B cell (primary cell): ENCODE measurements at regions not wholly inside any gene's neighbourhood (a gene's known extent, or its start where the extent isn't known, plus 50 kb on each side); places are given as distances from the start of the nearest gene placed in this dataset.

ENCODE experiments used
- ATAC-seq: fragments of 200-7000 bp; cut with Tn5 transposase; one replicate; pipeline ENCODE4 v1.10.0; 2021; ENCODE audit warnings: low read depth, mild to moderate bottlenecking, moderate number of reproducible peaks, moderate library complexity
- CTCF ChIA-PET: fragments of 350-600 bp; sonication (Branson Sonifier 250); formaldehyde crosslinking; loops from one replicate; lab custom pipeline; 2021; ENCODE audit warnings: antibody characterized with exemption, inconsistent platforms; lab: Charles Lee
- POLR2A ChIA-PET: fragments of 350-600 bp; sonication (Branson Sonifier 250); formaldehyde crosslinking; loops from one replicate; lab custom pipeline; 2021; ENCODE audit warnings: antibody characterized with exemption; lab: Charles Lee
- DNase-seq: peaks from one replicate; pipeline ENCODE4 v3.0.0; 2013
- H2AFZ ChIP-seq: 2 replicates; pipeline ENCODE4 v1.6.1; 2012; ENCODE audit warnings: mild to moderate bottlenecking, low read depth, low read length; ENCODE audit not compliant: insufficient read depth, poor library complexity, severe bottlenecking
- H3K27ac ChIP-seq, 2 donors: 1 replicate in 1 of 2; 2 replicates in 1 of 2; pipeline ENCODE4 v1.5.1; 2012 to 2013; ENCODE audit warnings: low read length in 2 of 2, mild to moderate bottlenecking in 2 of 2, moderate library complexity in 1 of 2
- H3K27me3 ChIP-seq, 4 experiments: fragments of 200-600 bp in 1 of 4; sonication (generic) in 1 of 4; replicated peaks in 1 of 4; 1 replicate in 2 of 4; 2 replicates in 2 of 4; pipeline versions ENCODE4 v1.6.1 to v1.7.0; 2013 to 2016; ENCODE audit warnings: low read length in 3 of 4, mild to moderate bottlenecking in 2 of 4, mixed read lengths in 1 of 4, moderate library complexity in 1 of 4; ENCODE audit not compliant: insufficient read depth in 4 of 4, control insufficient read depth in 3 of 4; ENCODE audit errors: control extremely low read depth in 1 of 4
- H3K36me3 ChIP-seq, 2 experiments: replicated peaks in 1 of 2; 1 replicate in 1 of 2; 2 replicates in 1 of 2; pipeline versions ENCODE4 v1.6.1 to v1.7.1; 2013; ENCODE audit warnings: low read length in 1 of 2; ENCODE audit not compliant: insufficient read depth in 2 of 2, control insufficient read depth in 1 of 2; ENCODE audit errors: control extremely low read depth in 1 of 2, extremely low read depth in 1 of 2
- H3K4me1 ChIP-seq, 2 donors: fragments of 200-600 bp in 1 of 2; sonication (generic) in 1 of 2; 1 replicate in 1 of 2; 2 replicates in 1 of 2; pipeline versions ENCODE4 v1.5.1 to v1.6.1; 2013 to 2017; ENCODE audit warnings: low read length in 2 of 2; ENCODE audit not compliant: control insufficient read depth in 2 of 2, insufficient read depth in 2 of 2
- H3K4me2 ChIP-seq: replicated peaks from 2 replicates; pipeline ENCODE3; 2012; ENCODE audit warnings: mild to moderate bottlenecking, low read depth, low read length; ENCODE audit not compliant: poor library complexity, severe bottlenecking
- H3K4me3 ChIP-seq, 5 experiments: fragments of 200-600 bp in 1 of 5; sonication (generic) in 1 of 5; 1 replicate in 3 of 5; 2 replicates in 2 of 5; pipeline versions ENCODE4 v1.5.1 to v1.7.0; 2011 to 2016; ENCODE audit warnings: low read length in 4 of 5, mild to moderate bottlenecking in 4 of 5, low read depth in 2 of 5, control low read depth in 1 of 5, moderate library complexity in 1 of 5; ENCODE audit not compliant: insufficient read depth in 1 of 5; ENCODE audit errors: control extremely low read depth in 1 of 5, extremely low read depth in 1 of 5
- H3K79me2 ChIP-seq: fragments of 200-600 bp; sonication (generic); one replicate; pipeline ENCODE4 v1.6.0; 2016; ENCODE audit warnings: low read length; ENCODE audit not compliant: control insufficient read depth, insufficient read depth
- H3K9ac ChIP-seq: fragments of 200-600 bp; sonication (generic); 2 replicates; pipeline ENCODE4 v1.6.1; 2017; ENCODE audit warnings: mild to moderate bottlenecking, low read length, moderate library complexity
- H3K9me3 ChIP-seq, 3 donors: one replicate each; pipeline versions ENCODE4 v1.6.1 to v1.7.1; 2013; ENCODE audit warnings: low read length in 2 of 3; ENCODE audit not compliant: control insufficient read depth in 2 of 3, insufficient read depth in 1 of 3; ENCODE audit errors: control extremely low read depth in 1 of 3
- H4K20me1 ChIP-seq: 2 replicates; pipeline ENCODE4 v1.6.0; 2012; ENCODE audit warnings: mild to moderate bottlenecking, low read length; ENCODE audit not compliant: insufficient read depth, control insufficient read depth, poor library complexity, severe bottlenecking
- H3K27ac Mint-ChIP-seq: one replicate; pipeline ENCODE4 v1.8.0; 2021; ENCODE audit warnings: mixed read lengths
- H3K27me3 Mint-ChIP-seq: one replicate; pipeline ENCODE4 v1.8.0; 2021; ENCODE audit warnings: mixed read lengths
- H3K4me1 Mint-ChIP-seq: one replicate; pipeline ENCODE4 v1.8.0; 2021; ENCODE audit warnings: mixed read lengths
- H3K4me3 Mint-ChIP-seq: one replicate; pipeline ENCODE4 v1.8.0; 2021; ENCODE audit warnings: mixed read lengths
- H3K9me3 Mint-ChIP-seq: one replicate; pipeline ENCODE4 v1.8.0; 2022; ENCODE audit warnings: mixed read lengths; ENCODE audit not compliant: insufficient read depth
- CTCF ChIP-seq: fragments of 200-600 bp; IDR thresholded peaks from one replicate; pipeline ENCODE4 v1.8.0; 2022; ENCODE audit warnings: antibody characterized with exemption, mild to moderate bottlenecking
- EZH2 ChIP-seq: IDR thresholded peaks from 2 replicates; pipeline ENCODE4 v1.6.1; 2012; ENCODE audit warnings: borderline replicate concordance, low read depth, mild to moderate bottlenecking, moderate library complexity, low read length; ENCODE audit not compliant: insufficient read depth, poor library complexity, severe bottlenecking
- WGBS: methylation state at CpG from one replicate; pipeline ENCODE4 v1.1.5; 2013; ENCODE audit warnings: missing lambda C conversion rate; ENCODE audit not compliant: insufficient coverage; 5-methylcytosine and 5-hydroxymethylcytosine counted together
- intact Hi-C: fragments of 100-400 bp; cut with micrococcal nuclease; formaldehyde crosslinking; loops from one replicate; pipeline ENCODE4 v1.10.0; 2022

GRCh38 chr12:85357609-85358008 lies 77.6 kb downstream of the ALX1 start:
- no peaks in the 10 kb centered on the region for H3K79me2 ChIP-seq
- ChIA-PET POLR2A (no interaction called here), CTCF (no interaction called here)
- no peak overlapping the region for H3K27ac ChIP-seq
- no peaks in the 10 kb centered on the region for H3K27me3 ChIP-seq
- no peaks in the 10 kb centered on the region for H3K4me1 ChIP-seq
- H3K4me3 Mint-ChIP-seq, result no peak overlapping the region
- H3K27me3 Mint-ChIP-seq, result no peaks in the 10 kb centered on the region
- H3K4me1 Mint-ChIP-seq, result no peaks in the 10 kb centered on the region
- H3K9ac ChIP-seq, result no peak overlapping the region
- H3K4me2 ChIP-seq, result no peak overlapping the region
- H3K27ac Mint-ChIP-seq, result no peak overlapping the region
- H2AFZ ChIP-seq, result no peak overlapping the region
- DNase-seq, result no peak
- no peaks in the 10 kb centered on the region for H3K36me3 ChIP-seq
- no peak for TF ChIP-seq EZH2
- TF ChIP-seq CTCF, result no peak
- intact Hi-C loops, result no loop called here
- no peaks in the 10 kb centered on the region for H4K20me1 ChIP-seq
- no peaks in the 10 kb centered on the region for H3K9me3 ChIP-seq
- no peaks in the 10 kb centered on the region for H3K9me3 Mint-ChIP-seq
- H3K4me3 ChIP-seq, result no peak overlapping the region
- WGBS, result no CpG with 5 or more reads among the region's 1 CpG
- no peak for ATAC-seq

- Histone ChIP-seq H3K79me2 (no peaks in the 10 kb centered on the region), H3K4me2 (no peak overlapping the region), H3K36me3 (no peaks in the 10 kb centered on the region), H3K9ac (no peak overlapping the region), H3K4me3 (no peak overlapping the region), H4K20me1 (no peaks in the 10 kb centered on the region), H2AFZ (no peak overlapping the region), H3K9me3 (no peaks in the 10 kb centered on the region), H3K4me1 (no peaks in the 10 kb centered on the region), H3K27ac (no peak overlapping the region), H3K27me3 (no peaks in the 10 kb centered on the region)
- Mint-ChIP-seq H3K4me1 (no peaks in the 10 kb centered on the region), H3K9me3 (no peaks in the 10 kb centered on the region), H3K27me3 (no peaks in the 10 kb centered on the region), H3K27ac (no peak overlapping the region), H3K4me3 (no peak overlapping the region)
- DNase-seq (no peak), ATAC-seq (no peak)
- intact Hi-C loops, result no loop called here
- CTCF ChIA-PET, result no interaction called here
- POLR2A ChIA-PET, result no interaction called here
- TF ChIP-seq CTCF, result no peak
- WGBS, result no CpG with 5 or more reads among the region's 1 CpG
Observed at GRCh38 chr12:85358715-85359114, 78.7 kb downstream of the ALX1 start.
